ENCODE measurements at regions not wholly inside any gene's neighbourhood (a gene's known extent, or its start where the extent isn't known, plus 50 kb on each side); places are given as distances from the start of the nearest gene placed in this dataset.

GRCh38 chr14:71314717-71315116, 407.5 kb downstream of the PCNX1 start:
- no peak overlapping the region for H3K4me2 ChIP-seq (ENCODE audit: low read depth, low read length, poor library complexity, severe bottlenecking)
- no peaks in the 10 kb centered on the region for H3K27me3 ChIP-seq (ENCODE audit: low read length)
- no peaks in the 10 kb centered on the region for H3K9me2 ChIP-seq (replicated peaks; ENCODE audit: insufficient read depth, low read length)
- H4K20me1 ChIP-seq (ENCODE audit: low read depth, low read length) = no peaks in the 10 kb centered on the region
- no peak overlapping the region for H3K9ac ChIP-seq (ENCODE audit: low read length)
- H2AFZ ChIP-seq (ENCODE audit: low read depth, low read length, severe bottlenecking) = no peak overlapping the region
- no peak overlapping the region for H3K4me3 ChIP-seq (ENCODE audit: insufficient read depth, low read length, poor library complexity, severe bottlenecking)
- TF ChIP-seq EZH2phosphoT487 (conservative IDR thresholded peaks at IDR 0.05; ENCODE audit: low read length) (no peak), CTCF (IDR thresholded peaks at IDR 0.05; ENCODE audit: insufficient read depth, low read length, poor library complexity, severe bottlenecking) (no peak)
- no peaks in the 10 kb centered on the region for H3K36me3 ChIP-seq (ENCODE audit: low read length)
- no peaks in the 10 kb centered on the region for H3K79me2 ChIP-seq (ENCODE audit: insufficient read depth, low read length)
- H3K9me3 ChIP-seq (ENCODE audit: insufficient read depth, low read length) = no peaks in the 10 kb centered on the region
- H3F3A ChIP-seq (ENCODE audit: insufficient read depth) = no peaks in the 10 kb centered on the region
- no peak overlapping the region for H3K27ac ChIP-seq (ENCODE audit: low read depth, low read length)

- Histone ChIP-seq H3K36me3 (ENCODE audit: low read length) (no peaks in the 10 kb centered on the region), H3K4me2 (ENCODE audit: low read depth, low read length, poor library complexity, severe bottlenecking) (no peak overlapping the region), H3K79me2 (ENCODE audit: insufficient read depth, low read length) (peaks cover 5% of the 10 kb centered on the region; the same call in 1 of the 2 replicates), H3K9ac (ENCODE audit: low read length) (no peak overlapping the region), H3K9me2 (replicated peaks; ENCODE audit: insufficient read depth, low read length) (no peaks in the 10 kb centered on the region), H3K9me3 (ENCODE audit: insufficient read depth, low read length) (no peaks in the 10 kb centered on the region), H4K20me1 (ENCODE audit: low read depth, low read length) (no peaks in the 10 kb centered on the region), H3F3A (ENCODE audit: insufficient read depth) (peaks cover 2% of the 10 kb centered on the region), H3K27ac (ENCODE audit: low read depth, low read length) (no peak overlapping the region), H2AFZ (ENCODE audit: low read depth, low read length, severe bottlenecking) (no peak overlapping the region), H3K27me3 (ENCODE audit: low read length) (no peaks in the 10 kb centered on the region), H3K4me3 (ENCODE audit: insufficient read depth, low read length, poor library complexity, severe bottlenecking) (no peak overlapping the region)
- no peak for TF ChIP-seq CTCF (IDR thresholded peaks at IDR 0.05; ENCODE audit: insufficient read depth, low read length, poor library complexity, severe bottlenecking)
- no peak for TF ChIP-seq EZH2phosphoT487 (conservative IDR thresholded peaks at IDR 0.05; ENCODE audit: low read length)
Observed at GRCh38 chr14:71317385-71318096, 410.3 kb downstream of the PCNX1 start.

GRCh38 chr14:71318097-71318459, 410.8 kb downstream of the PCNX1 start:
- TF ChIP-seq EZH2phosphoT487 (conservative IDR thresholded peaks at IDR 0.05; ENCODE audit: low read length) = no peak
- TF ChIP-seq CTCF (IDR thresholded peaks at IDR 0.05; ENCODE audit: insufficient read depth, low read length, poor library complexity, severe bottlenecking) = no peak
- H3K27ac ChIP-seq (ENCODE audit: low read depth, low read length) = no peak overlapping the region

More at GRCh38 chr14:71318097-71318459, 410.8 kb downstream of the PCNX1 start:
- Histone ChIP-seq H3K4me2 (ENCODE audit: low read depth, low read length, poor library complexity, severe bottlenecking) (no peak overlapping the region), H3K36me3 (ENCODE audit: low read length) (no peaks in the 10 kb centered on the region), H3K9me2 (replicated peaks; ENCODE audit: insufficient read depth, low read length) (no peaks in the 10 kb centered on the region), H3K79me2 (ENCODE audit: insufficient read depth, low read length) (peaks cover 9% of the 10 kb centered on the region; the same call in 1 of the 2 replicates), H3F3A (ENCODE audit: insufficient read depth) (peaks cover 7% of the 10 kb centered on the region), H2AFZ (ENCODE audit: low read depth, low read length, severe bottlenecking) (no peak overlapping the region), H3K4me3 (ENCODE audit: insufficient read depth, low read length, poor library complexity, severe bottlenecking) (no peak overlapping the region), H3K9ac (ENCODE audit: low read length) (no peak overlapping the region), H3K9me3 (ENCODE audit: insufficient read depth, low read length) (no peaks in the 10 kb centered on the region), H4K20me1 (ENCODE audit: low read depth, low read length) (no peaks in the 10 kb centered on the region), H3K27me3 (ENCODE audit: low read length) (no peaks in the 10 kb centered on the region)

All from SU-DHL-6 (cell line).